Neural cell (in vitro differentiated cells): ENCODE measurements at regions not wholly inside any gene's neighbourhood (a gene's known extent, or its start where the extent isn't known, plus 50 kb on each side); places are given as distances from the start of the nearest gene placed in this dataset.

Experiments used
- H2AFZ ChIP-seq: fragments of 200-600, 300-800 bp; sonication (generic), shearing (Covaris generic); 2 replicates; pipeline ENCODE4 v1.6.0; 2014; ENCODE audit warnings: low read depth, mild to moderate bottlenecking, antibody characterized with exemption, low read length, moderate library complexity
- H3F3A ChIP-seq: fragments of 200-600 bp; shearing (Covaris generic); 2 replicates; pipeline ENCODE4 v1.6.1; 2016; ENCODE audit warnings: mild to moderate bottlenecking, moderate library complexity, mixed read lengths, antibody characterized with exemption, low read length; ENCODE audit not compliant: insufficient read depth, poor library complexity, severe bottlenecking
- H3K27ac ChIP-seq: fragments of 200-600, 300-800 bp; sonication (generic), shearing (Covaris generic); 2 replicates; pipeline ENCODE4 v1.5.1; 2014; ENCODE audit warnings: mild to moderate bottlenecking, low read length, moderate library complexity
- H3K27me3 ChIP-seq: fragments of 300-800, 200-600 bp; sonication (generic), shearing (Covaris generic); 2 replicates; pipeline ENCODE4 v1.6.0; 2014; ENCODE audit warnings: mild to moderate bottlenecking, low read depth, low read length, moderate library complexity; ENCODE audit not compliant: insufficient read depth
- H3K36me3 ChIP-seq: fragments of 300-800, 200-600 bp; sonication (generic), shearing (Covaris generic); 2 replicates; pipeline ENCODE4 v1.5.1; 2014; ENCODE audit warnings: mild to moderate bottlenecking, antibody characterized with exemption, low read length, moderate library complexity; ENCODE audit not compliant: insufficient read depth
- H3K4me2 ChIP-seq: fragments of 300-800, 200-600 bp; sonication (generic), shearing (Covaris generic); 2 replicates; pipeline ENCODE4 v1.6.0; 2014; ENCODE audit warnings: mild to moderate bottlenecking, low read length
- H3K4me3 ChIP-seq: fragments of 300-800, 200-600 bp; sonication (generic), shearing (Covaris generic); 2 replicates; pipeline ENCODE4 v1.5.1; 2014; ENCODE audit warnings: mild to moderate bottlenecking, low read length, moderate library complexity
- H3K79me2 ChIP-seq: fragments of 200-600 bp; shearing (Covaris generic); replicated peaks from 2 replicates; pipeline ENCODE4 v1.6.0; 2014; ENCODE audit warnings: mild to moderate bottlenecking, low read length, moderate library complexity; ENCODE audit not compliant: insufficient read depth
- H3K9ac ChIP-seq: fragments of 300-800, 200-600 bp; sonication (generic), shearing (Covaris generic); 2 replicates; pipeline ENCODE4 v1.6.1; 2016; ENCODE audit warnings: mild to moderate bottlenecking, low read length, mixed read lengths
- H3K9me2 ChIP-seq: fragments of 200-600 bp; shearing (Covaris generic); 2 replicates; pipeline ENCODE4 v1.6.1; 2016; ENCODE audit warnings: mild to moderate bottlenecking, low read length, mixed read lengths; ENCODE audit not compliant: insufficient read depth
- H3K9me3 ChIP-seq: fragments of 200-600, 300-800 bp; sonication (generic), shearing (Covaris generic); 2 replicates; pipeline ENCODE4 v1.6.1; 2016; ENCODE audit warnings: mild to moderate bottlenecking, mixed run types, low read length, moderate library complexity, mixed read lengths
- H4K20me1 ChIP-seq: fragments of 200-600 bp; shearing (Covaris generic); 2 replicates; pipeline ENCODE4 v1.6.1; 2016; ENCODE audit warnings: mild to moderate bottlenecking, mixed run types; ENCODE audit not compliant: insufficient read depth
- CTCF ChIP-seq: fragments of 450-650 bp; IDR thresholded peaks from 2 replicates; pipeline ENCODE4 v1.5.1; 2014; ENCODE audit warnings: antibody characterized with exemption, mild to moderate bottlenecking, moderate library complexity; ENCODE audit not compliant: poor library complexity, severe bottlenecking
- EP300 ChIP-seq: fragments of 450-650 bp; conservative IDR thresholded peaks from 2 replicates; pipeline ENCODE4 v1.6.1; 2014; ENCODE audit warnings: antibody characterized with exemption, mild to moderate bottlenecking, moderate library complexity; ENCODE audit not compliant: poor library complexity, severe bottlenecking
- EZH2 ChIP-seq: fragments of 200-600, 300-800 bp; shearing (Covaris generic), sonication (generic); IDR thresholded peaks from 2 replicates; pipeline ENCODE4 v1.6.1; 2014; ENCODE audit warnings: antibody characterized with exemption, low read length, borderline replicate concordance, mild to moderate bottlenecking; ENCODE audit not compliant: insufficient read depth, poor library complexity, severe bottlenecking
- MXI1 ChIP-seq: fragments of 450-650 bp; conservative IDR thresholded peaks from 2 replicates; pipeline ENCODE4 v1.6.1; 2014; ENCODE audit warnings: antibody characterized with exemption, mild to moderate bottlenecking; ENCODE audit not compliant: poor library complexity, severe bottlenecking
- POLR2AphosphoS5 ChIP-seq: IDR thresholded peaks from 2 replicates; pipeline ENCODE4 v1.6.1; 2012
- RAD21 ChIP-seq: fragments of 450-650 bp; conservative IDR thresholded peaks from 2 replicates; pipeline ENCODE4 v1.6.1; 2014; ENCODE audit warnings: antibody characterized with exemption, mild to moderate bottlenecking, moderate library complexity
- REST ChIP-seq: IDR thresholded peaks from 2 replicates; pipeline ENCODE4 v1.6.1; 2012; ENCODE audit warnings: borderline replicate concordance
- SMC3 ChIP-seq: fragments of 450-650 bp; conservative IDR thresholded peaks from 2 replicates; pipeline ENCODE4 v1.6.1; 2014; ENCODE audit warnings: antibody characterized with exemption, mild to moderate bottlenecking, moderate library complexity; ENCODE audit not compliant: poor library complexity
- TAF1 ChIP-seq: IDR thresholded peaks from 2 replicates; pipeline ENCODE4 v1.6.1; 2012; ENCODE audit warnings: low read depth

- Histone ChIP-seq H3K79me2 (no peaks in the 10 kb centered on the region), H2AFZ (no peak overlapping the region), H3K27ac (no peak overlapping the region), H3K27me3 (no peaks in the 10 kb centered on the region), H3K9me3 (no peaks in the 10 kb centered on the region), H3K36me3 (no peaks in the 10 kb centered on the region), H3F3A (no peaks in the 10 kb centered on the region), H3K4me3 (no peak overlapping the region), H4K20me1 (no peaks in the 10 kb centered on the region), H3K9ac (no peak overlapping the region), H3K9me2 (no peaks in the 10 kb centered on the region), H3K4me2 (no peak overlapping the region)
- no peak for TF ChIP-seq POLR2AphosphoS5
- TF ChIP-seq TAF1, result no peak
- no peak for TF ChIP-seq REST
- TF ChIP-seq CTCF, result no peak
- TF ChIP-seq EP300, result no peak
- TF ChIP-seq RAD21, result no peak
- TF ChIP-seq MXI1, result no peak
- TF ChIP-seq EZH2, result no peak
- no peak for TF ChIP-seq SMC3
These were observed 1112.3 kb downstream of the KCNT2 start for GRCh38 chr1:195495720-195496635.

DNA sequence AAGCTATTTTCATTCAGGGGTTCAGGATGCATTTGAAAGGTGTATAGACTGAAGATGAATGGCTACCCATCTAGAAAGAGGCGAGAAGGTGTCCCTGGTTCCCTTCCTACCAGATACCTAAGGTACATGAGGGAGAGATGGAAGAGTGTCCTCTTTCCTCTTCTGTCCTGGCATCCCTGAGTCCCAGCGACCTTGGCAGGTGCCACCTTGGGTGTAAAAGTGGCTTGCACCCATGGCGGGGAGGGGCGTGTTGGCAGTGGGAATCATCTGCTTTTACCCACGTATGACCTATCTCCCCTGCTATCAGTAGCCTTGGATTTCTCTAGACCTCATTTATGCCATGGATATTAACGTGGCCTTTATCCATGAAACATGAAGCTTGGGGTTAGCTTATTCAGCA lies 1126.1 kb downstream of the KCNT2 start:
- H2AFZ ChIP-seq, result no peak overlapping the region
- no peaks in the 10 kb centered on the region for H3F3A ChIP-seq
- H3K9ac ChIP-seq, result no peak overlapping the region
- no peaks in the 10 kb centered on the region for H4K20me1 ChIP-seq
- TF ChIP-seq POLR2AphosphoS5, result no peak
- no peak for TF ChIP-seq REST
- no peak for TF ChIP-seq SMC3
- no peak for TF ChIP-seq CTCF
- TF ChIP-seq RAD21, result no peak
- TF ChIP-seq TAF1, result no peak
- no peak for TF ChIP-seq MXI1
- no peak for TF ChIP-seq EZH2
- TF ChIP-seq EP300, result no peak
- H3K9me3 ChIP-seq, result no peaks in the 10 kb centered on the region
- H3K27ac ChIP-seq, result no peak overlapping the region
- no peaks in the 10 kb centered on the region for H3K79me2 ChIP-seq
- no peaks in the 10 kb centered on the region for H3K9me2 ChIP-seq
- no peak overlapping the region for H3K4me2 ChIP-seq
- H3K36me3 ChIP-seq, result no peaks in the 10 kb centered on the region
- H3K4me3 ChIP-seq, result no peak overlapping the region
- H3K27me3 ChIP-seq, result no peaks in the 10 kb centered on the region
